ENCODE measurements at regions not wholly inside any gene's neighbourhood (a gene's known extent, or its start where the extent isn't known, plus 50 kb on each side); places are given as distances from the start of the nearest gene placed in this dataset.

GRCh38 chr4:131974730-131975129 is 1174.4 kb upstream of the PCDH10 start:
- TF ChIP-seq GATA2 (IDR thresholded peaks at IDR 0.05; ENCODE audit: low read depth, low read length) (no peak), GATA3 (IDR thresholded peaks at IDR 0.05; ENCODE audit: low read depth, low read length) (no peak)

All from SH-SY5Y (cell line).